ENCODE measurements at regions not wholly inside any gene's neighbourhood (a gene's known extent, or its start where the extent isn't known, plus 50 kb on each side); places are given as distances from the start of the nearest gene placed in this dataset.

DNA sequence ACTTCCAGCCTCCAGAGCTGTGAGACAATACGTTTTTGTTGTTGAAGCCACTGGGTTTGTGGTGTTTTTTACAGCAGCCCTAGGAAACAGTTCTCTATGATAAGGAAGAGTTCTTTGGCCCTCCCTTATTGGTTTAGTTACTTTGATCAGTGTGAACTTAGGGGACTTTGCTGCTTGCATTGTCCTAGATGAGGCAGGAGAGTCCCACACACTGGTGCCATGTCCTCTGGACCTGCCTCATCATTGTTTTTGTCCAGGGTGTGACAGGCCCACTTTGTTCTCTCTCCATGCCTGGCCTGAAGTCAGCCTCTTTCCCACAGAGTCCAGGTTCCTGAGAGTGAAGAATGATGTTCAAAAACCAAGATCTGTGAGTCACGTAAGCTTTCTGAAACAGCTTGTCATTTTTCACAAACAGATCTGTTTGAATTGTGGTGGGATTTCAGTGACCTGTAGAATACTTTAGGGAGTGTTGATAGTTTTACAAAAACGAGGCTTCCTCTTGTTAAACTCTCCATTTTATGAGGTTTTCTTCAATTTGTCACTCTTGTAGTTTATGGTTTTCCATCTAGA is 63.8 kb downstream of the ING1 start:
- H3K9ac ChIP-seq (ENCODE audit: low read length), result no peak overlapping the region
- H3K27ac ChIP-seq (ENCODE audit: low read length), result no peak overlapping the region
- H3K79me2 ChIP-seq (ENCODE audit: low read length), result no peaks in the 10 kb centered on the region
- no peak overlapping the region for H3K4me2 ChIP-seq (ENCODE audit: low read length)
- H3K4me3 ChIP-seq (ENCODE audit: low read length), result no peak overlapping the region
- H4K20me1 ChIP-seq (ENCODE audit: insufficient read depth, low read length), result no peaks in the 10 kb centered on the region
- TF ChIP-seq, protein P1, sequence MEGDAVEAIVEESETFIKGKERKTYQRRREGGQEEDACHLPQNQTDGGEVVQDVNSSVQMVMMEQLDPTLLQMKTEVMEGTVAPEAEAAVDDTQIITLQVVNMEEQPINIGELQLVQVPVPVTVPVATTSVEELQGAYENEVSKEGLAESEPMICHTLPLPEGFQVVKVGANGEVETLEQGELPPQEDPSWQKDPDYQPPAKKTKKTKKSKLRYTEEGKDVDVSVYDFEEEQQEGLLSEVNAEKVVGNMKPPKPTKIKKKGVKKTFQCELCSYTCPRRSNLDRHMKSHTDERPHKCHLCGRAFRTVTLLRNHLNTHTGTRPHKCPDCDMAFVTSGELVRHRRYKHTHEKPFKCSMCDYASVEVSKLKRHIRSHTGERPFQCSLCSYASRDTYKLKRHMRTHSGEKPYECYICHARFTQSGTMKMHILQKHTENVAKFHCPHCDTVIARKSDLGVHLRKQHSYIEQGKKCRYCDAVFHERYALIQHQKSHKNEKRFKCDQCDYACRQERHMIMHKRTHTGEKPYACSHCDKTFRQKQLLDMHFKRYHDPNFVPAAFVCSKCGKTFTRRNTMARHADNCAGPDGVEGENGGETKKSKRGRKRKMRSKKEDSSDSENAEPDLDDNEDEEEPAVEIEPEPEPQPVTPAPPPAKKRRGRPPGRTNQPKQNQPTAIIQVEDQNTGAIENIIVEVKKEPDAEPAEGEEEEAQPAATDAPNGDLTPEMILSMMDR (IDR thresholded peaks at IDR 0.05; ENCODE audit: low read depth, low read length), result no peak
- TF ChIP-seq EZH2phosphoT487 (IDR thresholded peaks at IDR 0.05; ENCODE audit: low read depth), result no peak
- no peak overlapping the region for H2AFZ ChIP-seq (ENCODE audit: low read depth, low read length)
- no peaks in the 10 kb centered on the region for H3K9me3 ChIP-seq (ENCODE audit: insufficient read depth, low read length)
- H3K36me3 ChIP-seq (replicated peaks; ENCODE audit: low read depth, low read length), result no peaks in the 10 kb centered on the region
- no peaks in the 10 kb centered on the region for H3K4me1 ChIP-seq (ENCODE audit: low read length)
- H3K27me3 ChIP-seq (ENCODE audit: low read depth, low read length), result no peaks in the 10 kb centered on the region

GRCh38 chr13:110779022-110779421 is 65.5 kb downstream of the ING1 start:
- Histone ChIP-seq H3K27me3 (ENCODE audit: low read depth, low read length) (no peaks in the 10 kb centered on the region), H3K4me1 (ENCODE audit: low read length) (no peaks in the 10 kb centered on the region)

DNA sequence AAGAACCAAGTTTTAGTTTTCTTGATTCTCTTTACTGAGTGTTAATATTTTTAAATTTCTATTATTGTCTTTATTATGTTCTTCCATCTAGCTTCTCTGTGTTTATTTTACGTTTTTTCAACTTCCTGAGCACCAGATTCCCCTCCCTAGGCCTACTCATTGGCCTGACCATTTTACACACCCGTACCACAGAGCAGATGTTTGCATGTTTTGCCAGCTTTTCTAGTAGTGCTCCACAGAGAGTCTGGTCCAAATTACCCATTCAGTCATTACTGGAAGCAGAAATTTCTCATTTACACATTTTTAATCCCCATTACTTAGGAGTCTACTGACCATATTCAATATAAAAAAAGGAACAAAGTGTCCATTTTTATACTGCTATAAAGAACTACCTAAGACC is 66.9 kb downstream of the ING1 start:
- no peaks in the 10 kb centered on the region for H3K9me3 ChIP-seq (ENCODE audit: insufficient read depth, low read length)

More at GRCh38 chr13:110779022-110779421, 65.5 kb downstream of the ING1 start:
- Histone ChIP-seq H3K9ac (ENCODE audit: low read length) (no peak overlapping the region), H3K36me3 (replicated peaks; ENCODE audit: low read depth, low read length) (no peaks in the 10 kb centered on the region), H3K4me3 (ENCODE audit: low read length) (no peak overlapping the region), H3K27ac (ENCODE audit: low read length) (no peak overlapping the region), H4K20me1 (ENCODE audit: insufficient read depth, low read length) (no peaks in the 10 kb centered on the region), H3K9me3 (ENCODE audit: insufficient read depth, low read length) (no peaks in the 10 kb centered on the region), H2AFZ (ENCODE audit: low read depth, low read length) (no peak overlapping the region), H3K4me2 (ENCODE audit: low read length) (no peak overlapping the region), H3K79me2 (ENCODE audit: low read length) (no peaks in the 10 kb centered on the region)
- TF ChIP-seq, protein P1 (IDR thresholded peaks at IDR 0.05; ENCODE audit: low read depth, low read length), result no peak
- TF ChIP-seq EZH2phosphoT487 (IDR thresholded peaks at IDR 0.05; ENCODE audit: low read depth), result no peak

DNA sequence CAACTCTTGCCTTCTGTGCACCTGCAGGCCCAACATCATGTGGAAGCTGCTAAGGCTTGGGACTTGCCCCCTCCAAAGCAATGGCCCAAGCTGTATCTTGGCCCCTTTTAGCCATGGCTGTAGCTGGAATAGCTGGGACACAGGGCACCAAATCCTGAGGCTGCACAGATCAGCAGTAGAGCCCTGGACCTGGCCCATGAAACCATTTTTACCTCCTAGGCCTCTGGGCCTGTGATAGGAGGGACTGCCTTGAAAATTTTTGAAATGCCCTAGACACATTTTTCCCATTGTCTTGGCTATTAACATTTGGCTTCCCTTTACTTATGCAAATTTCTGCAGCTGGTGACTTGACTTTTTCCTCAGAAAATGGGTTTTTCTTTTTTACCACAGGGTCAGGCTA is 68.7 kb downstream of the ING1 start:
- TF ChIP-seq, protein P1 (IDR thresholded peaks at IDR 0.05; ENCODE audit: low read depth, low read length), result no peak
- TF ChIP-seq EZH2phosphoT487 (IDR thresholded peaks at IDR 0.05; ENCODE audit: low read depth), result no peak
- peaks cover 9% of the 10 kb centered on the region; the same call in 1 of the 2 replicates for H3K27me3 ChIP-seq (ENCODE audit: low read depth, low read length)
- no peaks in the 10 kb centered on the region for H3K4me1 ChIP-seq (ENCODE audit: low read length)
- no peaks in the 10 kb centered on the region for H4K20me1 ChIP-seq (ENCODE audit: insufficient read depth, low read length)
- no peak overlapping the region for H3K4me2 ChIP-seq (ENCODE audit: low read length)
- H3K36me3 ChIP-seq (replicated peaks; ENCODE audit: low read depth, low read length), result no peaks in the 10 kb centered on the region
- H3K9ac ChIP-seq (ENCODE audit: low read length), result no peak overlapping the region
- no peak overlapping the region for H3K27ac ChIP-seq (ENCODE audit: low read length)
- H3K4me3 ChIP-seq (ENCODE audit: low read length), result no peak overlapping the region
- no peaks in the 10 kb centered on the region for H3K79me2 ChIP-seq (ENCODE audit: low read length)
- no peak overlapping the region for H2AFZ ChIP-seq (ENCODE audit: low read depth, low read length)
- H3K9me3 ChIP-seq (ENCODE audit: insufficient read depth, low read length), result no peaks in the 10 kb centered on the region

More for the DNA sequence above, 66.9 kb downstream of the ING1 start:
- H3K4me2 ChIP-seq (ENCODE audit: low read length), result no peak overlapping the region
- no peak overlapping the region for H3K4me3 ChIP-seq (ENCODE audit: low read length)
- H4K20me1 ChIP-seq (ENCODE audit: insufficient read depth, low read length), result no peaks in the 10 kb centered on the region
- TF ChIP-seq, protein P1 (IDR thresholded peaks at IDR 0.05; ENCODE audit: low read depth, low read length), result no peak
- no peak for TF ChIP-seq EZH2phosphoT487 (IDR thresholded peaks at IDR 0.05; ENCODE audit: low read depth)
- H3K27me3 ChIP-seq (ENCODE audit: low read depth, low read length), result no peaks in the 10 kb centered on the region
- no peak overlapping the region for H3K9ac ChIP-seq (ENCODE audit: low read length)
- no peak overlapping the region for H2AFZ ChIP-seq (ENCODE audit: low read depth, low read length)
- H3K4me1 ChIP-seq (ENCODE audit: low read length), result no peaks in the 10 kb centered on the region
- no peak overlapping the region for H3K27ac ChIP-seq (ENCODE audit: low read length)
- H3K79me2 ChIP-seq (ENCODE audit: low read length), result no peaks in the 10 kb centered on the region
- no peaks in the 10 kb centered on the region for H3K36me3 ChIP-seq (replicated peaks; ENCODE audit: low read depth, low read length)

All from OCI-LY3 (cell line).